HG02885 (cell line): ENCODE measurements at regions not wholly inside any gene's neighbourhood (a gene's known extent, or its start where the extent isn't known, plus 50 kb on each side); places are given as distances from the start of the nearest gene placed in this dataset.
"Not testable (repeated sequence)": the region's sequence is repeated elsewhere in the genome, so short reads cannot be mapped to it uniquely, and the experiment has no call there.

Experiments used
- ATAC-seq: cut with Tn5 transposase; IDR thresholded peaks from one replicate; pipeline ENCODE4 v1.9.1; 2021; ENCODE audit warnings: mild to moderate bottlenecking; ENCODE audit not compliant: unreplicated experiment, poor library complexity

DNA sequence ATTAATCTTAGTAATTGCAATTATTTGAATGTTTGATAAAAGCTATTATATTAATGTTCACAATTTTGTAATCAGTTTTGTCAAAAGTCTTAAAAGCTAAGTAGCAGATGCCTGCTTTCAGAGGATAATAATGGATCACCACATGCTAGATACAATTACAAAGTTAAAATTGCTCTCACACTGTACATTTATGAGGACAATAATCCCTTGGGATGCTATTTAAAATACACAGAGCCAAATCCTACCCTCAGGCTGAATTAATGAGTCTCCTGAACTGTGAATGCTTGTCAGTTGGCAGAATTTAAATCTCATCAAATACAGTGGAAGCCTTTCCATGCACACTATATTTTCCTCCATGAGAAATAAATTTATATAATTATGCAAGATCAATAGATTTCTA lies 153.3 kb upstream of the SYNCRIP start:
- ATAC-seq, result no peak

DNA sequence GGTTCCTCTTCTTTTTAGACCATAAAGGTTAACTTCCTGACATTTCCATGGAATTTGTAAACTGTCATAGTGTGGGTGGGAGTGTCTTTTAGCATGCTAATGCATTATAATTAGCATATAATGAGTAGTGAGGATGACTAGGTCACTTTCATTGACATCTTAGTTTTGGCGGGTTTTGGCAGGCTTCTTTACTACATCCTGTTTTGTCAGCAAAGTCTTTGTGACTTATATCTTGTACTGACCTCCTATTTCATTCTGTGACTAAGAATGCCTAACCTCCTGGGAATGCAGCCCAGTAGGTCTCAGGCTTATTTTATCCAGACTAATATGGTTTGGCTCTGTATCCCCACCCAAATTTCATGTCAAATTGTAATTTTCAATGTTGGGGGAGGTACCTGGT lies 149.6 kb upstream of the SYNCRIP start:
- no peak for ATAC-seq

DNA sequence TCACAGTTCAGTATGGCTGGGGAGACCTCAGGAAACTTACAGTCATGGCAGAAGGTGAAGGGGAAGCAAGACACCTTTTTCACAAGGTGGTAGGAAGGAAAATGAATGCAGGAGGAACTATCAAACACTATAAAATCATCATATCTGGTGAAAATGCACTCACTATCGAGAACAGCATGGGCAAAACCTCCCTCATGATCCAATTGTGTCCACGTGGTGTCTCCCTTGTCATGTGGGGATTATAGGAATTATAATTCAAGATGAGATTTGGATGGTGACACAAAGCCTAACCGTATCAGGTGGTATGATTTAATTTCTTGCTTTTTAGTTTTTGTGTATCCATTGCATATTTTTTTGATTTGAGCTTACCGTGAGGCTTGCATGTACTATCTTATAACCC lies 133.2 kb upstream of the SYNCRIP start:
- ATAC-seq, result no peak

DNA sequence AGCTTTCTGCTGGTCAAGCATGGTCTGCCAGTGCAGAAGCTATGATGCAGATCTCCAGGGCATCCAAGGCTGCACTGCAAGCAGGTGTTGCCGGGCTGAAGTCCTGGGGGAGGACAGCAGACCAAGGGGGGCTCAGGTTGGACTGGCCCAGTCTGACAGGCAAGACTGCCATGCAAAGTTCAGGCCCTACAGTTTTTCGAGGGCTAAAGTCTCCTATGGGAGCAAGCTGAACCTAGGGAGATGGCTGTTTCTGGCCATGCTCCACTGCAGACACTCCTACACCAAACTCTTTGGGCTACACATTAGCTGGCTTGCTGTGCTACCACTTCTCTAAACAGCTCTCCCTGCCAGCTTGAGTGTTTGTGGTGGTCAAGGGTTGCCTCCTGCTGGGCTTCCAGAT lies 130.0 kb upstream of the SYNCRIP start:
- ATAC-seq, result no peak

DNA sequence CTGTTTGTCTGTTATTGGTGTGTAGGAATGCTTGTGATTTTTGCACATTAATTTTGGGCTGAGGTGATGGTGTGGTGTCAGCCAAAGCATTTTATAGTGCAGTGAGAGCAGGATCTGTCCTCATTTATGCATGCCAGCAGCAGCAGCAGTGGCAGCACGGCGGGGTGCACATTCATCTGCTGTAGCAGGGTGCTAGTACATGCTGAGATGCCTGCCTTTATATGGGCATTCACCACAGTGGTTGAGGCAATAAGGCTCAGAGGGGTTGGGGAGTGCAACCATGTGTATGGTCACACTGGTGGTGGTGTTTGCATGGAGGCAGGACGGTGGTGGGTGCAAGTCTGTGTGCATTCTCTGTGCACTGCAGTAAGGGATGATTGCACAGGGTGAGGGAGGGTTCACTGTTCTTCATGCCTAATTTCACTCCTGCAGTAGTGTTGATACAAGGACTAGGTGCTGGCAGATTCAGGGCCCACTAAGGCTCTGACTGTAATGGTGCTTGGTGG lies 129.3 kb upstream of the SYNCRIP start:
- ATAC-seq, result no peak

DNA sequence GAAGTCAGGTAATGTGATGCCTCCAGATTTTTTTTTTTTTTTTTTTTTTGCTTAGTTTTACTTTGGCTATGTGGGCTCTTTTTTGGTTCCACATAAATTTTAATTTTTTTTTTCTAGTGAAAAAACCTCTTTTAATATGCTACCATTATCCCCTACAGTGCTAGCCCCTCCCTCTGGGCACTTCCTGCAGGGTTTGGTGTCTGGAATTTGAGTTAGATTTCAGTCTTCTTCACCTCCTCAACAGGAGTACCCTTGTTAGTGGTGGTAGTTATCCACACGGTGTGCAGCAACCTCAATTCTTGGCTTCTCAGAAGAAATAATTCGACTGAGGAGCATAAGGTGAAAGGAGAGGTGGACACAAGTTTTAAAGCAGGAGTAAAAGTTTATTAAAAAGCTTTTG lies 128.8 kb upstream of the SYNCRIP start:
- no peak for ATAC-seq

DNA sequence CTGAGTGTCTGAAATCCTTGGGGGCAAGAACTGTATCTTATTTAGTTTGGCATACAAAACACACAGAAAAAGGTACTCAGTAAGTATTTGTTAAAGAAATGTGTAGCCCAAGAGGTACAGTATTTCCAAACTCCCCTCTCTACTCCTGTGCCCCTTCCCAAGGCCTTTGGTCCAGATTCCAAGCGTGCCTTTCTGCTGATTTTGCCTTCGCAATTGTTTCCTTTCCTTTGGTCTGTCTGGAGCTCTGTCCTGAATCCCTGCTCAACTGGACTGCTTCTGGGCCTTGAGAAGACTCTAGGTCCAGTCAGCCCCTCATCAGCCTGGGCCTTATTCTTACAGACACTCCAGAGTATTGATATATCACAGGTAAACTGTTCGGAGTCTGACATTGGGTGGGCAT lies 122.2 kb upstream of the SYNCRIP start:
- no peak for ATAC-seq

DNA sequence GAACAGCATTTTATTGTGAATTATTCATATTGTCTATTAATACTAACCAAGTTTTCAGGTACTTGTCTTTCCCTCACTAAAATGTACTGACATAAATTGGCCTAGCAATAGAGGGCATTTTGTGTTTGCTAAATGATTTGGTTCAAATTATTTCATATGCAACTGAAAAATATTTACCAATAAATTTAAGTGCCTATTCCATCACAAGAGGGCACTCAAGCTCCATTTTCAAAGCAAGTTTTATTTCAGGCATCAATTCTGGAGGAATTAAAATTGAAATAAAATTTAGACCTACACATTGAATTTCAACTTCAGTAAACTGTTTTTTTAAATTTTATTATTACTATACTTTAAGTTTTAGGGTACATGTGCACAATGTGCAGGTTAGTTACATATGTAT lies 114.3 kb upstream of the SYNCRIP start:
- no peak for ATAC-seq

DNA sequence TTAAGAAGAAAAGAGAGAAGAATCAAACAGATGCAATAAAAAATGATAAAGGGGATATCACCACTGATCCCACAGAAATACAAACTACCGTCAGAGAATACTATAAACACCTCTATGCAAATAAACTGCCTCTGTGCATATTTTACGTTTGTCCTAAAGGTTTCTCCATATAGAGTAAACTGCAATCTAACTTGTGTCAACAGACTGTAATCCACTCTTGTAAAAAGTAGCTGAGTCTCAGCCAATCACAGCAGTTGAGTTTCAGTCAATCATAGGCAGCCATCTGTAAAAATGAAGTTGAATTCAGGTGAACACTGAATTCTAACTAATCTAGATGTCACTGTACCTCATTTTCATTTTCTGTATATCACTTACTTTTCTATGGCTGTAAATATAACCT lies 112.2 kb upstream of the SYNCRIP start:
- ATAC-seq, result no peak

DNA sequence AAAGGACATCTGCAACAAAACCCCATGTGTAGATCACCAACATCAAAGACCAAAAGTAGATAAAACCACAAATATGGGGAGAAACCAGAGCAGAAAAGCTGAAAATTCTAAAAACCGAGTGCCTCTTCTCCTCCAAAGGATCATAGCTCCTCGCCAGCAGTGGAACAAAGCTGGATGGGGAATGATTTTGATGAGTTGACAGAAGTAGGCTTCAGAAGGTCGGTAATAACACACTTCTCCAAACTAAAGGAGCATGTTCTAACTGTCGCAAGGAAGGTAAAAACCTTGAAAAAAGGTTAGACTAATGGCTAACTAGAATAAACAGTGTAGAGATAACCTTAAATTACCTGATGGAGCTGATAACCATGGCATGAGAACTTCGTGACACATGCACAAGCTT lies 109.9 kb upstream of the SYNCRIP start:
- ATAC-seq, result no peak

DNA sequence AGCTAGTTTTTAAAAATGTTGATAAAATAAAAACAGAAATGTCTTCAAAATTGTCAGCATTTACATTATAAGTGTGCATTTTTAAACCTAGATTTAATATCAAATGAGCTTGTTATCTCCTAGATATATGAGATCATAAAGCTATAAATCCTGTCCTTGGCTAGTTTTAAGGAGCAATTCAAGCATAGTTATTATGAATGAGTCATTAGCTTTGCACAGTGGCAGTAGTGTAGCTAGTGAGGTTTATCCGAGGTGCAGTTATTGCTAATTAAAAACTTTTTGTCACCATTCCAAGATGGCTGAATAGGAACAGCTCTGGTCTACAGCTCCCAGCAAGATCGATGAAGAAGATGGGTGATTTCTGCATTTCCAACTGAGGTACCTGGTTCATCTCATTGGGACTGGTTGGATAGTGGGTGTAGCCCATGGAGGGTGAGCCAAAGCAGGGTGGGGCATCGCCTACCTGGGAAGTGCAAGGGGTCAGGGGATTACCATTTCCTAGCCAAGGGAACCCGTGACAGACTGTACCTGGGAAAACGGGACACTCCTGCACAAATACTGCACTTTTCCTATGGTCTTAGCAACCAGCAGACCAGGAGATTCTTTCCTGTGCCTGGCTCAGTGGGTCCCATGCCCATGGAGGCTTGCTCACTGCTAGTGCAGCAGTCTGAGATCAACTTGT lies 108.8 kb upstream of the SYNCRIP start:
- ATAC-seq, result no peak

DNA sequence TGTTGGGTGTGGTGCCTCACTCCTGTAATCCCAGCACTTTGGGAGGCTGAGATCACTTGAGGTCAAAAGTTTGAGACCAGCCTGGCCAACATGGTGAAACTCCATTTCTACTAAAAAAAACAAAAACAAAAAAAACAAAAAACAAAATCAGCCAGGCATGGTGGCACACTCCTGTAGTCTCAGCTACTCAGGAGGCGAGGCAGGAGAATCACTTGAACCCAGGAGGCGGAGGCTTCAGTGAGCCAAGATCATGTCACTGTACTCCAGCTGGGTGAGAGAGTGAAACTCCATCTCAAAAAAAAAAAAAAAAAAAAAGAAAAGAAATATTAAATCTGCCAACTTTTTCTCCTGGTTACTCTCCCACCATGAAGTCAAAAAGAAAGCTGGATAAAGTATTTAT lies 107.5 kb upstream of the SYNCRIP start:
- not testable (repeated sequence) for ATAC-seq

DNA sequence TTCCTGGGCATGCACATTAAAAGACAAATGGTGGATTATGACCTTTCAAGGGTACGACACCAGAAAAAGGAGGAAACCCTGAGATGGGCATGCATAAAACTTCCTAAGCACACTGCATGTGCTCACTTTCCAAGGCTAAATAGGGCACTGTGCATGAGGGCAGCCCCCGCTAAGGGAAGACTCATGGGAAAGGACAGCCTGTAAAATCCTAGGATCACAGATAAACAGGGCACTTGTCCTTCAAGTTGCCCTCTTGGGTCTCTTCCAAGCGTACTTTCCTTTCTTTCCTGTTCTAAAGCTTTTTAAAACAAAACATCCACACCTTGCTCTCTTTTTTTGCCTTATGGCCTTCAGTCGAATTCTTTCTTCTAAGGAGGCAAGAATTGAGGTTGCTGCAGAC lies 106.5 kb upstream of the SYNCRIP start:
- no peak for ATAC-seq

DNA sequence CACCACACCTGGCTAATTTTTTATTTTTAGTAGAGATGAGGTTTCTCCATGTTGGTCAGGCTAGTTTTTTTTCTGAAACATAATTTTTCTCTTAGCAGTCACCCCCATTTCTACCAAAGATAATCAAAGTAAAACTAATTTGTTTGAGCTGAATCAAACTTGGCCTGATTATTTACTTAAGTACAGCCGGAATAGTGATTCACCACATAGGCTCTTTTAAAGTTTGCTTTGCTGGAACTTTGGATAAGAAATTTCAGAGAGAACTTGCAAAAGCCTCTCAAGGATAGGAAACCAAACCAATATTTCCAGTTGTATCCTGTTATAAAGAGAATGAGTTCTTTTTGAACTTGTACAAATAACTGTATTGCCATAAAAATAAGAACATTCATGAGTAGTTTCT lies 105.0 kb upstream of the SYNCRIP start:
- ATAC-seq, result no peak

DNA sequence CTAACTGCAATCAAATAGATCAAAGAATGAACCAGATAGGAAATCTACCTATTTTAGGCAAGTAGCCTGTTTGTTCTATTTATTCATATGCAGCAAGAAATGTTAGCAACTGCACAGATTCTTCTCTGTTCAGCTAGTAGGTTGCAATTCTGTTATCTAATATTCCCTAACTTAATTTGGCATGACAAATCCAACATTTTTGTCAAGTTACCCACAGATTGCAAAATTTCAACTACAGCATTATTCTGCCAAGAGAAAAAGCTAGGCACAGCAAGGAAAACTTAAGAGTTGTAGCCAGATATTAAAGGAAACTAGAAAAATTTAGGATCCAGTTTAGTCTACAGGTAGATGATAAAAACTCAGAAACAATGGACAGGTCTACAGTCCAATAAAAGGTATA lies 104.4 kb upstream of the SYNCRIP start:
- no peak for ATAC-seq

DNA sequence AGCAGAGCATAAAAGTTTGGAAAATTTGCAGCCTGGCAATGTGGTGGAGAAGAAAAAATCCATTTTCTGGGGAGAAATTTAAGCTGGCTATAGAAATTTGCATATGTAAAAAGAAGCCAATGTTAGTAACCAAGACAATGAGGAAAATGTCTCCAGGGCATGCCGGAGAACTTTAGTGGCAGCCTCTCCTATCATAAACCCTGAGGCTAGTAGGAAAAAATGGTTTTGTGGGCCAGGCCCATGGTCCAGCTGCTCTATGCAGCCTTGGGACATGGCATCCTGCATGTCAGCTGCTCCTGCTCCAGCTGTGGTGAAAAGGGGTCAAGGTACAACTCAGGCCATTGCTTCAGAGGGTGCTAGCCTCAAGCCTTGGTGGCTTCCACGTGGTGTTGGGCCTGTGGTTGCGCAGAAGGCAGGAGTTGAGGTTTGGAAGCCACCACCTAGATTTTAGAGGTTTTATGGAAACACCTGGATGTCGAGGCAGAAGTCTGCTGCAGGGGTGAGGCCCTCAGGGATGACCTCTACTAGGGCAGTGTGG lies 101.8 kb upstream of the SYNCRIP start:
- no peak for ATAC-seq

DNA sequence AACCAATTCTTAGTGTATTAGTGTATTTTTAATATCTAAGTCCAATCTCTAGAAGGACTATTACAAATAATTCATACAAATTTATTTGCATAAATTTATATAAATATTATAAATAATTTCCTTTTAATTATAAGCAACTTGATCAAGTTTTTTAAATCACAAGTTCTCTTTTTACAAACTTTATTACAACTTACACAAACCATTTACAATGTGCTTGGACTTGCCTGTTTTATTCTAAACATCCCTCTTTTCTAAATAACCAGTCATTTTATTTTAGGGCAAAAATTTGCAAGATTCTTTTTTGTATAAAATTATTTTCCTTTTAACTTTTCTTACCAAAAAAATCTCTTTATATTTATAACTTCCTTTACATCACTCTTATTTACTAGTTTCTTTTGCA lies 83.5 kb upstream of the SYNCRIP start:
- no peak for ATAC-seq

DNA sequence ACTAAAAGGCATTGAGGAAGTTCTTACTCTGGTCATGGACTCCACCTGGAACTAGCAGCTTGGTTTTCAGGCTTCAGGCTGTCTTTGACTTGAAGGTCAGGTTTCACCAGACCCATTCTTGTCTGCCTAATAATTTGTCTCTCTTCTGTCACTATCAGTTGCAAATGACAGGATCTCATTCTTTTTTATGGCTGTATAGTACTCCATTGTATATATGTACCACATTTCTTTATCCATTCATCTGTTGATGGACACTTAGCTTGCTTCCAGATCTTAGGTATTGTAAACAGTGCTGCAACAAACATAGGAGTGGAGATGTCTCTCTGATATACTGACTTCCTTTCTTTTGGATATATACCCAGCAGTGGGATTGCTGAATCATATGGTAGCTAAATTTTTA lies 73.1 kb upstream of the SYNCRIP start:
- ATAC-seq, result no peak

DNA sequence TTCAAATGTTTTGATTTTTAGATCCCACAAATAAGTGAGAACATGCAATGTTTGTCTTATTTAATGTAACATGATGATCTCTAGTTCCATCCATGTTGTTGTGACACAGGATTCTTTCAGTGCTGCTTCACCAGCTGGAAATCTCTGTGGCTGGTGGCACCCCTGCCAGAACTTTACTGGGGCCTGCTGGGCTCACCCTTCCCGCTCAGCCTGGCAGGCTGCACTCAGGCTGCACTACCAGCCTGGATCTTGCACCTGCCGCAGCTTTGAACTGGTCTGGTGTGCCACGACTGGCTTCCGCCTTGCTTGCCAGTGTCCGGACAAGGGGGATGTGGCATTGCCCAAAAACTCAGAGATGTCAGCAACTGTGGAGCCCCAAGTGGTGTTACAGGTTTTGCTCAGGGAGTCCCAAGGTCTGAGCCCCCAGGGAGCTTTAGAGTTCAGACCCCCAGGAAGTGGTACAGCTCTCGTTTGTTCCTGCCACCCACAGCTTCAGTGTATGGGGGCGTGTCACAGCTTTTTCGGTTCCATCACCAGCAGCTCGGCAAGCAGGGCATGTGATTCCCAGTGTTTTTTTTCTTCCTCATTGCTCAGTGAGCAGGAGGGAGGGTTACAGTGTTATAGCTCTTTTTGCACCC lies 72.3 kb upstream of the SYNCRIP start:
- no peak for ATAC-seq

DNA sequence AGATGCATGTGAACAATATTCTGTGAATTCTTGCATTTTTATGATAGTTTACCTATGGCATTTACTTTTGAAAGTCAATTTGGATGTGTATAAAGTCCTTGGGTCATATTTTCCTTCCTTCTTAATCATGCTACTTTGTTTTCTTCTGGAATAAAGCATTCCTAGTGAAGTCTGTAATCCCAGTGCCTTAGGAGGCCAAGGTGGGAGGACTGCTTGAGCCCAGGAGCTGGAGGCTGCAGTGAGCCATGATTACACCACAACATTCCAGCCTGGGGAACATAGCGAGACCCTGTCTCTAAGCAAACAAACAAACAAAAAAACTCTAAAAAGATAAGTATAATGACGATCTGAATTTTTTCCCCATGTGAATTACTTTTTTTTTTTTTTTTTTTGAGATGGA lies 69.7 kb upstream of the SYNCRIP start:
- no peak for ATAC-seq

DNA sequence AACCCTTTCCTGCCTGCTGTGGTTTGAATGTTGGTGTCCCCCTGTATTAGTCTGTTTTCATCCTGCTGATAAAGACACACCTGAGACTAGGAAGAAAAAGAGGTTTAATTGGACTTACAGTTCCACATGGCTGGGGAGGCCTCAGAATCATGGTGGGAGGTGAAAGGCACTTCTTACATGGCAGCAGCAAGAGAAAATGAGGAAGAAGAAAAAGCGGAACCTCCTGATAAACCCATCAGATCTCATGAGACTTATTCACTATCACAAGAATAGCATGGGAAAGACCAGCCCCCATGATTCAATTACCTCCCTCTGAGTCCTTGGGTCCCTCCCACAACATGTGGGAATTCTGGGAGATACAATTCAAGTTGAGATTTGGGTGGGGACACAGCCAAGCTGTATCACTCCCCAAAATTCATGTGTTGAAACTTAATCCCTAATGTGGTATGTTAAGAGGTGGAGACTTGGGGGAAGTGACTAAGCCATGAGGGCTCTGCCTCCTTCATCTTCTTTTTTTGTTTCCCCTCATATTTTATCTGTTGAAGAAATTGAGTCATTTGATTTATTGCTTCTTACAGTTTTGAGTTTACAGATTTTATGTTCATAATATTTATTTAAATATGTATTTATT lies 64.9 kb upstream of the SYNCRIP start:
- not testable (repeated sequence) for ATAC-seq

DNA sequence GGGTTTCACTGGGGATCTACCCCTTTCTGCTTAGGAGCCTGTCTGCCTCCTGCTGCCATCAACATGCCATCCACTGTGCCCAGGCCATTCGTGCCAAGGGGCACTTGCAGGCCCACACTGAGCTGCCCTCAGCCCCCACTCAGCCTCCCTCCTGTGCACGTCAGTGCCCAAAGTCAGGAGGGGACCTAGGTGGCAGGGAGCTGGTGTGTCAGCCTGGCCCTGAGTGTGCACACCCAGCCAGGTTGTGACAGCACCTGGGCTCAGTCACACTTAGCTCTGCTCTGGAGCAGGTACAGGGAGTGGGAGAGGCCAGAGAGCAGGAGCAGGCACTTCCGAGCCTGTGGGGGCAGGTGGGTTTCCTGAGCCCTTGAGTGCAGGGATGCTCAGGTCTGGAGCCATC lies 63.6 kb upstream of the SYNCRIP start:
- ATAC-seq, result no peak
